Ishikawa (cell line): ENCODE measurements at regions not wholly inside any gene's neighbourhood (a gene's known extent, or its start where the extent isn't known, plus 50 kb on each side); places are given as distances from the start of the nearest gene placed in this dataset.

Experiments used
- CEBPB ChIP-seq: IDR thresholded peaks from 2 replicates; pipeline ENCODE4 v1.6.1; 2012
- EP300 ChIP-seq: IDR thresholded peaks from 2 replicates; pipeline ENCODE4 v1.6.1; 2012; ENCODE audit warnings: borderline replicate concordance
- MAX ChIP-seq: IDR thresholded peaks from 2 replicates; pipeline ENCODE4 v1.6.1; 2012
- NFIC ChIP-seq: IDR thresholded peaks from 2 replicates; pipeline ENCODE4 v1.6.1; 2012
- RAD21 ChIP-seq: IDR thresholded peaks from 2 replicates; pipeline ENCODE4 v1.6.1; 2012; ENCODE audit warnings: low read depth
- REST ChIP-seq: IDR thresholded peaks from 2 replicates; pipeline ENCODE4 v1.6.1; 2012; ENCODE audit warnings: low read depth, mild to moderate bottlenecking
- TAF1 ChIP-seq: IDR thresholded peaks from 2 replicates; pipeline ENCODE4 v1.6.1; 2012; ENCODE audit warnings: low read depth, mild to moderate bottlenecking
- TCF12 ChIP-seq: IDR thresholded peaks from 2 replicates; pipeline ENCODE4 v1.6.1; 2012; ENCODE audit warnings: low read depth
- TEAD4 ChIP-seq: IDR thresholded peaks from 2 replicates; pipeline ENCODE4 v1.6.1; 2012
- USF1 ChIP-seq: IDR thresholded peaks from 2 replicates; pipeline ENCODE4 v1.6.1; 2012
- YY1 ChIP-seq: IDR thresholded peaks from 2 replicates; pipeline ENCODE4 v1.6.1; 2012; ENCODE audit warnings: low read depth
- ZBTB7A ChIP-seq: IDR thresholded peaks from 2 replicates; pipeline ENCODE4 v1.6.1; 2012; ENCODE audit warnings: low read depth

- TF ChIP-seq RAD21 (no peak), YY1 (no peak), REST (no peak), TEAD4 (no peak), NFIC (no peak), ZBTB7A (no peak), EP300 (no peak), MAX (no peak), TAF1 (no peak), TCF12 (no peak), CEBPB (no peak), USF1 (no peak)
These were observed 827.6 kb upstream of the AUTS2 start for GRCh38 chr7:68770649-68771048.
